ENCODE measurements at regions not wholly inside any gene's neighbourhood (a gene's known extent, or its start where the extent isn't known, plus 50 kb on each side); places are given as distances from the start of the nearest gene placed in this dataset.

DNA sequence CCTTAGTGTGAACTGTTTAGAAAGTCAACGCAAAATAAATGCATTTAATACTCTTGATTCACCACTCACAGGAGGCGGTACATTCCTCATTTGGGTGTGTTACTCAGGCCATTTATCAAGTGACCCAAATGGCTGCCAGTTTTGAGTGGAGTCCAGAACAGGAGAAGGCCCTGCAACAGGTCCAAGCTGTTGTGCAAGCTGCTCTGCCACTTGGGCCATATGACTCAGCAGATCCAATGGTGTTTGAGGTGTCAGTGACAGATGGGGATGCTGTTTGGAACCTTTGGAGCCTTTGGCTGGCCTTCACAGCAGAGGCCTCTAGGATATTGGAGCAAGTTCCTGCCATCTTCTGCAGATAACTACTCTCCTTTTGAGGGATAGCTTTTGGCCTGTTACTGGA lies 609.2 kb downstream of the KCNT2 start:
- DNase-seq, result peak; percentile 29

DNA sequence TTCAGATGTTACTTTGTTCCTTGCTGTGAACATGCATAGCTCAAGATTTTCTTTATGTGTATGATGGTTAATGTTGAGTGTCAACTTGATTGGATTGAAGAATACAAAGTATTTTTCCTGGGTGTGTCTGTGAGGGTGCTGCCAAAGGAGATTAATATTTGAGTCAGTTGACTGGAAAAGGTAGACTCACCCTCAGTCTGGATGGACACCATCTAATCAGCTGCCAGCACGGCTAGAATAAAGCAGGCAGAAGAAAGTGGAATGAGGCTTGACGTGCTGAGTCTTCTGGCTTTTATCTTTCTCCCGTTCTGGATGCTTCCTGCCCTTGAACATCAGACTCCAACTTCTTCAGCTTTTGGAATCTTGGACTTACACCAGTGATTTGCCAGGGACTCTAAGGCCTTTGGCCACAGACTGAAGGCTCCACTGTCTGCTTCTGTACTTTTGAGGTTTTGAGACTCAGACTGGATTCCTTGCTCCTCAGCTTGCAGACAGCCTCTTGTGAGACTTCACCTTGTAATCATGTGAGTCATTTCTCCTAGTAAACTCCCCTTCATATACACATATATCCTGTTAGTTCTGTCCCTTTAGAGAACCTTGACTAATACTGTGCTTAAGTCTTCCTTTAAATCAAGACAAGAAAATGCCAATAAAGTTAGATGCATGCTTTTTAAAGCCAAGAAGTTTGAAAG lies 626.6 kb downstream of the KCNT2 start:
- DNase-seq, result no peak

DNA sequence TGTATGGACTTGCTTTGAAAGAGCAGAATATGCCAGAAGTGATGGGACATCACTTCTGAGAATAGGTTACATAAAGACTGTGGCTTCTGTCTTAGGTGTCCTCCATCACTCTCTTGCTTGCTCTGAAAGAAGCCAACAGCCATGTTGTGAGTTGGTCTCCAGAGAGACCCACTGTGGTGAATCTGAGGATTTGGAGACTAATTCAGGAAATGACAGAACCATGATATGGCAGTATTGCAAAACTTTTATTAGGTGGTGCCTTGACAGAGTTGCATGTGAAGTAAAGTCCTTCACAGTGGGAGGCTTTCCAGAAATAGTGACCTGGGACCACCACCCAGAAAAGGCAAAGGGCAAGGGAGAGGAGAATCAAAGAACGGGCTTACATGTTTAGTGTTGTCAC lies 628.6 kb downstream of the KCNT2 start:
- no peak for DNase-seq

DNA sequence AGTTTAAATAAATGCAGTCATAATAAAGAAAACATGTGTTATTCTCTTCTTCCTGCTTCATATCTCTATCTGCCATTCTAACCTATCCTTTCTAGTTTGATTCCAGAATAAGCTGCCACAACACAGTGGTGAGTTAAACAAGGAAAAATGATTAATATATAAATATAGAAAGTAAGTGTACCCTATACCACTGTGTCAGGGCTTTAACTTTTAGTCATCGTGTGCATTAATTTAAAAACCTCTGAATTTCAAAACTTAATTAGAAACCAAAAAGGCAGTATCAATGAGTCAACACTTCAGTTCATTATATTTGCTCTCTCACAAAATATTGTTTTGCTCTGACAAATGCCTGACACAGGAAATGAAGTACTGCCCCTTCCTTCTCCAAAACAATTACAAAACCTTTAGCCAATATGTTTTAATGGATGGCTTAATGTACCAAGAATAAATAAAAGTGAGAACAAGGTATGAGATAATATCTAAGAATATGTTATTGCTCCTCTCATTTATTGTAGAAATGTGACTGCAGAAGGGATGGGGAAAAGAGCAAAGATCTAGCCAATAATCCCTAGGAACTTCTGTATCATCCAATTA lies 634.8 kb downstream of the KCNT2 start:
- no peak for DNase-seq

DNA sequence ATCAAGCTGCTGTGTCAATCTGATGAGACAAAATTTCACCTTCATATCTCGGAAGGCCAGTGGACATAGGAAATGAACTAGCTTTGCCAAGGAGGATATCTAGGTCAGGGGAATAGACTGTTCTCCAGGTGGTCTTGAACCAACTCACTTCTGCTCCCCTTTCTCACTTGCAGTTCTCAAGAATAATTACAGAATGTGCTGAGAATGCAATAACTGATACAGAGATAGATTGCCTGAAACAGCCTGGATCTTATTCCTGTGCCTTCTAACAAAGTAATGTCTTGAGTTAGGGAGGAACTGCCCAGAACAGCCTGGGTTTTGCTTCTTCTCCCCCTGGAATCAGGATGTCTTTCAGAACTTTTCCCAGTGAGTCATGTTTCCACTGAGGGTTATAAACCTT lies 636.7 kb downstream of the KCNT2 start:
- no peak for DNase-seq

DNA sequence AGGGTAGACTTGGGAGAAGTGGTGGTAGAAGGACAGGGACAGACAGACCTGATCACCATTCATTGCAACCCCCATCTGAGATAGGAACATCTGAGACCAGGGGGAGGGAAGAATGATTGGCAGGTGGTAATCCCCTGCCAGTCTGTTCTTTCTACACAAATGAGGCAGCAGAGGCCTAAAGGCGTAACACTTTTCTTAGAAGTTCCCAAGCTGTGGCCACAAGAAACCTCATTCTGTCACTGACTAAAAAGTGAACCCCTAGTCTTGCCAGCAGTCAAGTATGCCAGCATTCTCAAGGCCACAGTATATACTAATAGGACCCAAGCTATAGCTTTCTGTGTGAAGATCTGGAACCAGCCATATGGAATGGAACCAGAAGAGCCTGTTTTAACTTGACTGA lies 638.0 kb downstream of the KCNT2 start:
- no peak for DNase-seq

DNA sequence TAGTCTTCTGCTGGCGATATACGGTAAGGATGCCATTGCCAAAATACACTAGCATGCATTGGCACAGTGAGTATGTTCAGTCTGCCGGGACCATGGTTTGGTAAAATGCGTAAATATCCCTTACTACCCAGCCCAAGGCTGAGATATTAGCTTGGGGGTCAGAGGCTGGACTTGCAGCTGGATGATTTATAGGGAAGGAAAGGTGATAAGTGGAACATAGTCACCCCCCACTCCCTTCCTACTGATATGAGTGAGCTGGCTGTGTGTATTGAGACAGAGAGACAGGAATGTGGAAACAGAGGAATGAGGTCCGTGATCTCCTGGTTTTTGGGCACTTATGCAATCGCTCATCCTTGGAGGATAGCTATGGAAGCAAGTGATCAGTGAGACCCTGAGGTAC lies 642.8 kb downstream of the KCNT2 start:
- DNase-seq, result no peak

DNA sequence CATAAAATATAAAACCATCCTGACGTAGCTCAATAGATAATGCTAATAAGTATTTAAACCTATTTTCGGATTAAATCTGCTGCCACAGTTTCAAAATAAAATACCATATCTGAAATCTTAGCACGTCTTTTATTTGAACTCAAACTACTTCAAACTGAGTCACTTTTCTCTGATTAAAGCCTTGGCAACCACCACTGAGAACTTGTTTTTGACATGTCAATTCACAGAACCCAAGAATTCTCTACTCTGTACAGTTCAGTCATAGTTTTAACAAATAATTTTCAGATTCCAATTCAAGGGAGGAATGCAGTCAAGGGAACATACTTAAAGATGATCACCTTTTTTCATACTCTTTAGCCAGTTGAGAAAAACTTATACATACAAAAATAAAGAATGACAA lies 643.2 kb downstream of the KCNT2 start:
- no peak for DNase-seq

DNA sequence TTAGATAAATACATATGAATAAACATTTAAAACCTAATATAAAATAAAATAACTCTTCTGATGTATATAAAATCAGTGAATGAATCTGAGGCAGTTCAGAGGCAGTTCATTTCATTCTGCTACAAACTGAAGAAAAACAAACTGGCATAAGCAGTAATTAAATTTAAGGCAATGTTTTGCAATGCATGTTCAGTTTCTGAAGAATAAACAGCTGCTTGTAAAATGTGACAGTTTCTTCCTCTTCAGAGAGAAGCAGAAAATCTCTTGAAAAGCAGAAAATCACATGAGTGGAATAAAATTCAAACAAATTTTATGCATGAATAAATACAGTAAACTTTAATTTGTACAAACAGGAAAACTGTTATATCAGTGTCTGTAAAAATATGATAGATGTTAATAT lies 643.7 kb downstream of the KCNT2 start:
- no peak for DNase-seq

DNA sequence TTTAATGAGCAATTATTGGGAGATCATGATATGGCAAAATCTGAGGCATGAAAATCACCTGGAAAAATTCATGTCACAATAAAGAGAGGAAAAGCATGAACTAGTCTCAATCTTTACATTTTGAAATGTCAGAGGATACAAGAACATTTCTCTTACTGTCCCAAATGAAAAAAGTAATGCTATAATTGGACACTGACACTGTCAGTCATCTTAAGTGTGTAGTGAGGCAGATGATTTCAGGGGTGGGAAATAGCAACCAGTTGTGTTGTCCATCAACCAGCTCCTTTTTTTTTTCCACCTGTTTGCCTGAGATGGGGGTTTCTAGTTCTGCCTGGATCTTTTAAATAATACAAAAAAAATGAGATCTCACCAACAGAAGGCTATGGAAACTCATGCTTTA lies 646.2 kb downstream of the KCNT2 start:
- no peak for DNase-seq

DNA sequence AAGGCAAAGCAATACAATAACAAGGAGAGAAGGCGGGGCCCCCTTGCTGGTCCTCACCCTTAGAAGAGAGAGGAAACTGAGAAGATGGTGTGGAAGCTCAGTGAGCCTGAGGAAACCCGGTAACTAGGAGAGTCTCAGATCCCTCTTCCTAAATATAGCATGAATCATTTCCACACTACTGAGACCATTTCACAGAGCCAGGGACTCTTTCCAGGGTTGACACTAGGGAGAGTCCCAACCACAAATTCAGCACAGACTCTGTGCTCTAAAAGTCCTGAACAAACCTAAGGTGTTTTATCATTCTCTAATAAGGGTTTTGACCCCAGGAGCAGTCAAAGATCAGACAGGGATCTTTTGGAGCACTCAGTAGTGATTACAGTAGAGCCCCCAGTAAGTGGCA lies 647.7 kb downstream of the KCNT2 start:
- DNase-seq, result no peak

DNA sequence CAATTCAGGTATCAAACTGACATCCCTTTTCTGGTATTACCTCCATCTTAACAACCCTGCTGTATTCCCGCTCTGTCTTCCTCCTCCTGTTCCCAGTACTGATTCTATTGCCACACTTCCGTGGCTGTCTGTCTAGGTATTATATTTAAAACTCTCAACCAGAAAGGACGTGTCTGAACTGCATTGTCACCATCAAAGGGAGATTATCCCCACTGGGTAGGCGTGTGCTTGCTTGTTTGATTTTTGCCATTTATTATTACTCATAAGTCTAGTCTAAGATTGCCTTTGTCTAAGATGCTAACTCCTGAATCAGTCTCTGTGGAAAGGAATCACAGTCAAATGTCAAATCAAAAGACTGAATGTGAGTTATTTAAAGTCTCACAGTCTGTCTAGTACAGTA lies 650.1 kb downstream of the KCNT2 start:
- no peak for DNase-seq

DNA sequence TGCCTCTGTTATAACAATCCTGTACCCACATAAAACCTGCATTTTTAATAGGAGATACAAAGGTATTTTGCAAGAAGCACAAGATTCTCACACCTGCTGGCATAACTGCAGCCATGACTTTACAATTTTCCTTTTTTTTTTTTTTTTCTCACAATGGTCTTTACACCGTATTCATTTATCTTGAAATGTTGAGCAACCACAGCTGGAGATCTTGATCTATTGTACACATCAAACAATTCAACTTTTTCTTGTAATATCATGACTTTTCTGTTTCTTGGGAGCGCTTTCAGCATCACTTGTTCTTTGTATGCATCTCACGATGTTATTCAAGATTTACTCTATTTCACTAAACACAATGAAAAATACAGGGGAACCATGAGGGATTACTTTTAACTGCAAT lies 651.4 kb downstream of the KCNT2 start:
- DNase-seq, result no peak

DNA sequence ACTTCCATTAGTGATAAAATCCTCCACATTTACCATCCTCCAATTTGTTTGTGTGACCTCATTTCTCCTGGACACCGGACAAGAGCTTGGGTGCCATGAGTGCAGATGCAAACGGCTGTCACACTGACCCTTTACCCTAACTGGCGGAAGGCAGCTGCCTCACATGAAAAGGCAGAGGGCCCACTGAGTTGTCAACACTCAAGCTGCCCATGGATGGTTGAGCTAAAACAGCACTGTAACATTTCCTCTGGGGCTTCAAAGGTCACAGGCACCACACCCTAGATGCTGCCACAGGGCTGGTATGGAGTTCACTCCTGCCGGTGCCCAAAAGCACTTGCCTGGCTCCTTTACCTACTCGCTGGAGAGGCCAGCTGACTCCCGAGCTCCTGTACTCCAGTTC lies 653.4 kb downstream of the KCNT2 start:
- no peak for DNase-seq

DNA sequence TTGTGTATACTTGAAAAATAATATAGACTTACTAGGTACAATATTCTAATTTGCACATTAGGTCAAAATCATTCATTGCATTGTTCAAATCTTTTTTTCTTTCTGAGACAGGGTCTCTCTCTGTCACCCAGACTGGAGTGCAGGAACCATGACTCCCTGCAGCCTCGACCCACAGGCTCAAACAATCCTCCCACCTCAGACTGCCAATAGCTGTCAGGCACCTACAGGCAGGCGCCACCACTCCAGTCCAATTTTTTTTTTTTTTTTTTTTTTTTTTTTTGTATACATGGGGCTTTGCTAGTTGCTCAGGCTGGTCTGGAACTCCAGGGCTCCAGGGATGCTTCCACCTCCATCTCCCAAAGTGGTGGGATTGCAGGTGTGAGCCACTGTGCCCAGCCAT lies 656.9 kb downstream of the KCNT2 start:
- no peak for DNase-seq

DNA sequence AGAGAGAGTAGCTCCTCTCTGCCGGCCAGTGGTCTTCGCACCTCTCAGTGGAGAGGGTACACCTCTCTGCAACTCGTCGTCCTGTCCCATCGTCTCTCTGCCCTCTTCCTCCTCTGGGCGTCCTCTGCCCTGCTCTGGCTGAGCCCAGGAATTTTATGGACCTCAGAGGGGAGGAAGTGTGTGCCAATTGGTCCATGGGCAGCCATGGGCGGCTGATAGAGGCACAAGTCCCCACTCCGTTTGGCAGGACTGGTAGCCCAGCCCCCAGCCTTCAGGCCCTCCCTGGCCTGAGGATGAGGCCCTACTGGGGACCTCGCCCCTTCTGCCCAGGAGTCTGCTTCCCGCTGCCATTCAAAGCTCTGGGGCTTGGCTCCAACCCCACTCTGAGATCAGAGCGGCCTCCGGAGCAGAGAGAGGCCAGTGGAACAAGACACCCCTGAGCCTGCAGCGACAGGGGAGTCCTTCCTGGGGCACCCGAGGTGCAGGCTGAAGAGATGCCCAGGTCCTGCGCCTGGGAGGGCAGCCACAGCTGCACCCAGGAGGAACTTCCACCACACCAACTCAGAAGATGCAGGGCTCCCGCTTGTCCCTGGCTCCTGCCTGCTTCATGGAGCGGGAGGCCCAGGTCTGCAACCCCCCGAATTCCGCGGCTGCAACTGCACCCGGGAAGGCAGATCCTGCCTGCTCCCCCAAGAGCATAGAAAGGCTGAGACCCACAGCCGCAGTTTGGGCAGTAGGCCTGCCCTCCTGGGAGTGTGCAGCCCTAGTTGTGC lies 659.9 kb downstream of the KCNT2 start:
- no peak for DNase-seq

DNA sequence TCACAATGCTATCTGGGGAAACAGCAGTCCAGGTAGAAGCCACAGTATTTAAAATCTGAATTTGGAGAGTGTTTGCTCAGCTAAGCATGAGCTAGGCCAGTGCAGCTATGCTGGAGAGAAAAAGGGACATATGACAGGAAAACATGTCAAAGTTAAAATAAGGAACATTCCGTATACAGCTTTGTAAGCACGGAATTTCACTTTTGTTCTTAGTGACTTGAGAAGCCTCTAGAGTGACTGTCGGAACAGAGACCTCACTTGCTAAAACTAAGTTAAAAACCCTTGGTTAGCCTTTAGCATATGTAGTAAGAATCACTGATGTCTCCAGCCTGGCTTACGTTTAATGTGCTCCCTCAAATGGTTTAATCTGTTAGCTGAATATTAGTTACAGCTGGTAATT lies 661.7 kb downstream of the KCNT2 start:
- DNase-seq, result no peak

DNA sequence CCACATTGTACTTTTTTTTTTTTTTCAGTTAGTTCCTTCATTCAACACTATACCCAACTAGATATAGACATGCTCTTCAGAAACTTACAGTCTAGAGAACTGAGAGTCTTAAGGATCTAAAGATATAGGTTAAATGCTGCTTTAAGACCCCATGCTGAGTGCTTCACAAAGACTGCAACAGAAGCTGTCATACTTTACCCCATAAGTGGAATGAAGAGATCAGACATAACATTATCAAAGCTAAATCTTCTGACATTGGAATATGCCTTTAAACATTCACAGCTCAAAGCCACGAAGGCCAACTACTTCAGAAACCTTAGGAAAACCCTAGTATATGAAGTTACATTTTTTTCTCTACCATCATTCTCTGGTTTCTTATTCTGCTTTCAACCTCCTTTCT lies 666.4 kb downstream of the KCNT2 start:
- DNase-seq, result no peak

DNA sequence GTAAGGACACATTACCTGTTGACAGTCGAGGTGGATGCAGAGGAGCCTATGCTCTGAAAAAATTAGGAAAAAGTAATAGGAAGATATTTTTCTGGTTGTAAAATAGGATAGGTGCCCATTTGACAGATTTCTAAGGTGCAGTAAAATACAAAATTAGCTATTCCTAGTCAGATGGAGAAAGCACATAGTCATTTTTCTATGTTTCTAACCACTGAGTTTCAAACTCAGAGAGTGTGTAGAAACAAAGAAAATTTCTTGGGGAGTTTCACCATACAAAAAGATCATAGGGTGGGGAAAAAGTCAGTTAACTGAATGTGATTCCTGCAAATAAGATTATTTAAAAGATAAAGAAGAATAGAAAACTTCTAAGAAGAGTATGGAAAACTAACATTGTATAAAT lies 666.9 kb downstream of the KCNT2 start:
- no peak for DNase-seq

DNA sequence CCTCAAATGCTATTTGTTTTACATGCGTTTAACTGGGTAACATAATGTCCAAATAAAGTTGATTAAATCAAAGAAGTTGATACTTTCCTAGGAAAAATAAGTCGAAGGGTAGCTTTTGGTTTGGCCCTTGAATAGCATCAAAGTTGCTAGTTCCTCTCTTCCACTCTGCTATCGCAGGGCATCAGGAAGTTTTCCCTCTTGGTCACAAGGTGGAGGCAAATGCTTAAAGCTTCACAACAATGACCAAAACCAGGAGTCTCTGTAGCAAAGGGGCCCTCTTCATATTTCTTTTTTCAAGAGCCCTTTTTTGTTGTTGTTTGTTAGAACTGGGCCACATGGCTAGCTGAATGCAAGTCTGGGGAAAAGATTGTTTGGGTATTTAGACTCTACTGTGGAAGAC lies 668.4 kb downstream of the KCNT2 start:
- DNase-seq, result peak; percentile 9

DNA sequence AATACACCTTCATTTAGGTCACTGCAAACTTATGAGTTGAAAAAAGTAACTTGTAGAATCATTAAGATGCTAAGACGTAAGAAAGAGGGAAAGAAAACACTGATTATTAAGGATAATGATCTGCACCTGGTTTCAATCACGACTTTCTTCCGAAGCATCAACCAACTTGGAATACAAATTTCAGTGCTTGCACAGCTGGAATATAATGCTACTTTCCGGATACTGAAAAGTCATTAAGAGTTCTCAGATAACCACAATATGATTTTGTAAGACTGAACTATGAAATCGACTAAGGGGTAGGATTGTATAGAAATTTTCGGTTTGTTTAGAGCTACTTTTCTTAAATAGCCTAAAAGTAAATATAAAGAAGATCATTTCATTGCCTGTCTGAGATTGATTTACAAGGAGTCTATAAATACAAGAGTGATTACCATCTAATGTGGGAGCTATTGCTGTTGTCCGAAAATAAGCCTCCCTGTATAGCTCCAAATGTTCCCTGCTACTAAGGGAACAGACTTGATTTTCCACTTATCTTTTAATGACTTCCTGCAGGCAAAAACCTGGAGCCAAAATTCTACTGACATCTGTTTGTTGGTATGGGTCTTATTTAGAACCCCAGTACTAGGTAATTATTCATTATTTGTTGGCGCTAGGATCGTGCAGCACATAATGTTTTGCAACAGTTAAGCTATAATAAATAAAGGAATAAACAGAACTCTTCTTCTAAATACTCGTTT lies 673.3 kb downstream of the KCNT2 start:
- DNase-seq, result peak; percentile 43

DNA sequence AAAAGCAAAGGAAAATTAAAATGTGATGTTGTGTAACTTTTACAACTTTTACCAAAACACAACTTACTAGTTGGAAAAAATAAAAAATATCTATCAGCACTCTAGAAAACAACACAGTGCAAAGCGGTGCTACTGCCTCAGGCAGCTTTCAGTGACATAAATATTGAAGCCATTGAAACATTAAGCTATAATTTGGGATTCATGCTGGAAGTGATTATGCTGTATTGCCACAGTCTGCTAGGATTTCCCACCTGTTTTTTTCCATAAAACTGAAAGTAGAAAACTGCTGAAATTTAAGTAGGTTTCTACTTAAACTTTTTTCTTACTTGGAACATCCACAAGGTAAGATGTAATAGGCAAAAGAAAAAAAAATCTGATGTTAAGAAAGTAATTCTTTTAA lies 674.4 kb downstream of the KCNT2 start:
- DNase-seq, result no peak

DNA sequence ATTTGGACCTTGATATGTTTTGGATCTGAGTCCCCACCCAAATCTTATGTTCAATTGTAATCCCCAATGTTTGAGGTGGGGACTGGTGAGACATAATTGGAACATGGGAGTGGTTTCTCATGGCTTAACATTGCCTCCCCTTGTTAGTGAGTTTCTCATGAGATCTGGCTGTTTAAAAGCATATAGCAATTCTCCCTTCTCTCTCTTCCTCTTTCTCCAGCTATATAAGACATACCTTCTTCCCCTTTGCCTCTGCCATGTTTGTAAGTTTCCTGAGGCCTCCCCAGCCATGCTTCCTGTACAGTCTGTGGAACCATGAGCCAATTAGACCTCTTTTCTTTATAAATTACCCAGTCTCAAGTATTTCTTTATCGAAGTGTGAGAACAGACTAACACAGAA lies 692.4 kb downstream of the KCNT2 start:
- no peak for DNase-seq

DNA sequence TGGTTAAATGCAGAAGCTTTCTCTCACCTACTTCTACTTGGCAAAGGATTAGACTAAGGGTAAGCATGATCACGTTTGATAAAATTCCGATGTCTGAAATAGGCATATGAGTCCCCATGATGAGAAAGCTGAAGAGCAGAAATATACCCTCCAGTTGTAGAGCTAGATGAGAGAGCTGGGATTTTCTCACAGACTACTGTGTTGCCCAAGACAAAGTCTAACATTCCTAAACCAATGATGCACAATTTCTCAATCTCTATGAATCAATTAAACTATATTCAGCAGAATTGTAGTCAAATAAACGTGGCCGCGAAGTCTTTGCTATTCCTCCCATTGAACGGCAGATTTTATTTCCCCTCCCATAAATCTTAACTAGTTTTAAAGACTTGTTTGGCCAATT lies 699.2 kb downstream of the KCNT2 start:
- no peak for DNase-seq

Data from NCI-H446 treated with DMSO at 0.1 percent for 48 hours (cell line).